ENCODE measurements at regions not wholly inside any gene's neighbourhood (a gene's known extent, or its start where the extent isn't known, plus 50 kb on each side); places are given as distances from the start of the nearest gene placed in this dataset.

GRCh38 chr4:149870008-149870407, 54.4 kb upstream of the IQCM start:
- BruUV-seq (replicated peaks), result no TSS peak
- H3K36me3 ChIP-seq (ENCODE audit: control insufficient read depth, insufficient read depth, low read length), result no peaks in the 10 kb centered on the region
- no peaks in the 10 kb centered on the region for H3K36me3 Mint-ChIP-seq (ENCODE audit: insufficient read depth, unreplicated experiment)
- H3K4me1 Mint-ChIP-seq (ENCODE audit: low read depth, unreplicated experiment), result no peaks in the 10 kb centered on the region
- intact Hi-C loops (cut with micrococcal nuclease; ENCODE audit: unreplicated experiment), result no loop called here
- DNase-seq, result no peak
- no peaks in the 10 kb centered on the region for H3K9me3 ChIP-seq
- no peaks in the 10 kb centered on the region for H3K9me3 Mint-ChIP-seq (ENCODE audit: unreplicated experiment)
- no peak overlapping the region for H3K4me3 Mint-ChIP-seq (ENCODE audit: unreplicated experiment)
- TF ChIP-seq, protein P1, sequence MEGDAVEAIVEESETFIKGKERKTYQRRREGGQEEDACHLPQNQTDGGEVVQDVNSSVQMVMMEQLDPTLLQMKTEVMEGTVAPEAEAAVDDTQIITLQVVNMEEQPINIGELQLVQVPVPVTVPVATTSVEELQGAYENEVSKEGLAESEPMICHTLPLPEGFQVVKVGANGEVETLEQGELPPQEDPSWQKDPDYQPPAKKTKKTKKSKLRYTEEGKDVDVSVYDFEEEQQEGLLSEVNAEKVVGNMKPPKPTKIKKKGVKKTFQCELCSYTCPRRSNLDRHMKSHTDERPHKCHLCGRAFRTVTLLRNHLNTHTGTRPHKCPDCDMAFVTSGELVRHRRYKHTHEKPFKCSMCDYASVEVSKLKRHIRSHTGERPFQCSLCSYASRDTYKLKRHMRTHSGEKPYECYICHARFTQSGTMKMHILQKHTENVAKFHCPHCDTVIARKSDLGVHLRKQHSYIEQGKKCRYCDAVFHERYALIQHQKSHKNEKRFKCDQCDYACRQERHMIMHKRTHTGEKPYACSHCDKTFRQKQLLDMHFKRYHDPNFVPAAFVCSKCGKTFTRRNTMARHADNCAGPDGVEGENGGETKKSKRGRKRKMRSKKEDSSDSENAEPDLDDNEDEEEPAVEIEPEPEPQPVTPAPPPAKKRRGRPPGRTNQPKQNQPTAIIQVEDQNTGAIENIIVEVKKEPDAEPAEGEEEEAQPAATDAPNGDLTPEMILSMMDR (IDR thresholded peaks at IDR 0.05; ENCODE audit: insufficient read depth in 1 of 2, low read depth in 1 of 2, low read length in 1 of 2, severe bottlenecking in 1 of 2, unreplicated experiment in 1 of 2), result no peak
- no peaks in the 10 kb centered on the region for H3K27me3 Mint-ChIP-seq (ENCODE audit: insufficient read depth, unreplicated experiment)
- H3K4me1 ChIP-seq, result no peaks in the 10 kb centered on the region
- no peaks in the 10 kb centered on the region for H3K27me3 ChIP-seq (replicated peaks; ENCODE audit: control insufficient read depth, insufficient read depth, low read length)
- ChIA-PET CTCF (no interaction called here), POLR2A (no interaction called here)
- H3K27ac Mint-ChIP-seq (ENCODE audit: unreplicated experiment), result no peak overlapping the region
- H3K4me3 ChIP-seq (ENCODE audit: low read depth, low read length), result no peak overlapping the region

- ChIA-PET POLR2A (no interaction called here), CTCF (no interaction called here)
- no peaks in the 10 kb centered on the region for H3K9me3 Mint-ChIP-seq (ENCODE audit: unreplicated experiment)
- BruUV-seq (replicated peaks), result no TSS peak
- Histone ChIP-seq H3K4me1 (no peaks in the 10 kb centered on the region), H3K36me3 (ENCODE audit: control insufficient read depth, insufficient read depth, low read length) (no peaks in the 10 kb centered on the region), H3K4me3 (ENCODE audit: low read depth, low read length) (no peak overlapping the region), H3K9me3 (no peaks in the 10 kb centered on the region), H3K27me3 (replicated peaks; ENCODE audit: control insufficient read depth, insufficient read depth, low read length) (no peaks in the 10 kb centered on the region)
- intact Hi-C loops (cut with micrococcal nuclease; ENCODE audit: unreplicated experiment), result no loop called here
- peaks cover 7% of the 10 kb centered on the region for H3K4me1 Mint-ChIP-seq (ENCODE audit: low read depth, unreplicated experiment)
- H3K27ac Mint-ChIP-seq (ENCODE audit: unreplicated experiment), result no peak overlapping the region
- no peak overlapping the region for H3K4me3 Mint-ChIP-seq (ENCODE audit: unreplicated experiment)
- no peaks in the 10 kb centered on the region for H3K27me3 Mint-ChIP-seq (ENCODE audit: insufficient read depth, unreplicated experiment)
- TF ChIP-seq, protein P1 (IDR thresholded peaks at IDR 0.05; ENCODE audit: insufficient read depth in 1 of 2, low read depth in 1 of 2, low read length in 1 of 2, severe bottlenecking in 1 of 2, unreplicated experiment in 1 of 2), result no peak
- H3K36me3 Mint-ChIP-seq (ENCODE audit: insufficient read depth, unreplicated experiment), result no peaks in the 10 kb centered on the region
- no peak for DNase-seq
Observed at GRCh38 chr4:149881744-149882143, 66.1 kb upstream of the IQCM start.

DNA sequence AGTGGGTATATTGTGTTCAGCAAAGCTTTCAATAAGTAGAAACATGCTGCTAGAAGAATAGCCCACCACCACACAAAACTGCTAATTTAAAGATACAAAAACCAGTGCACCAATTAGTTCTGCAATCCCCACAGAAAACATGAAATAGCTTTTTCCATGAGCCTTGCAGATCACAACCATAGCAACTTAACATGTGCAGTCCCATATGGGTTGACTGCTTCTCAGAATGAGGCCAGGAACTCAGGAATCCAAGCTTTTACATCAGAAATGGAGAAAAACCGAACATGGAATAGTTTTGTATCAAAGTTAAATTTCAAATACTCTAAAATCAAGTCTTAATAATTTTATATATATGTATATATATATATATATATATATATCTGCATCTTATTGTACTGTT, 66.6 kb upstream of the IQCM start:
- no peaks in the 10 kb centered on the region for H3K9me3 ChIP-seq
- Mint-ChIP-seq H3K9me3 (ENCODE audit: unreplicated experiment) (no peaks in the 10 kb centered on the region), H3K27me3 (ENCODE audit: insufficient read depth, unreplicated experiment) (no peaks in the 10 kb centered on the region), H3K4me3 (ENCODE audit: unreplicated experiment) (no peak overlapping the region), H3K36me3 (ENCODE audit: insufficient read depth, unreplicated experiment) (no peaks in the 10 kb centered on the region), H3K27ac (ENCODE audit: unreplicated experiment) (no peak overlapping the region), H3K4me1 (ENCODE audit: low read depth, unreplicated experiment) (peaks cover 7% of the 10 kb centered on the region)
- no TSS peak for BruUV-seq (replicated peaks)
- H3K4me1 ChIP-seq, result no peaks in the 10 kb centered on the region
- CTCF ChIA-PET, result no interaction called here
- H3K36me3 ChIP-seq (ENCODE audit: control insufficient read depth, insufficient read depth, low read length), result no peaks in the 10 kb centered on the region
- no peak overlapping the region for H3K4me3 ChIP-seq (ENCODE audit: low read depth, low read length)
- H3K27me3 ChIP-seq (replicated peaks; ENCODE audit: control insufficient read depth, insufficient read depth, low read length), result no peaks in the 10 kb centered on the region
- POLR2A ChIA-PET, result no interaction called here
- intact Hi-C loops (cut with micrococcal nuclease; ENCODE audit: unreplicated experiment), result no loop called here
- no peak for DNase-seq
- TF ChIP-seq, protein P1 (IDR thresholded peaks at IDR 0.05; ENCODE audit: insufficient read depth in 1 of 2, low read depth in 1 of 2, low read length in 1 of 2, severe bottlenecking in 1 of 2, unreplicated experiment in 1 of 2), result no peak

All from Caco-2 (cell line).